A549 (cell line): ENCODE measurements at regions not wholly inside any gene's neighbourhood (a gene's known extent, or its start where the extent isn't known, plus 50 kb on each side); places are given as distances from the start of the nearest gene placed in this dataset.

Source experiments
- ATAC-seq, 2 experiments: fragments of 200-7000 bp in 1 of 2; fragments of >200 bp in 1 of 2; cut with Nextera tagmentation in 1 of 2; cut with Tn5 transposase in 1 of 2; 3 replicates each; pipeline versions ENCODE4 v1.8.0 to v1.9.1; 2018 to 2020; ENCODE audit warnings: mild to moderate bottlenecking in 1 of 2, moderate library complexity in 1 of 2
- CTCF ChIA-PET: fragments of 300-600 bp; sonication (Branson Sonifier 250); formaldehyde crosslinking; extraction: SDS; loops from one replicate; lab custom pipeline; 2021; ENCODE audit warnings: antibody characterized with exemption, inconsistent platforms; lab: Yijun Ruan, JAX
- POLR2A ChIA-PET: fragments of 350-600 bp; formaldehyde crosslinking; extraction: SDS; loops from one replicate; lab custom pipeline; 2021; ENCODE audit warnings: antibody characterized with exemption, inconsistent platforms; lab: Yijun Ruan, JAX
- DNase-seq, 2 experiments: peaks; one replicate each; pipeline versions ENCODE4 v3.0.0 to v3.0.0-alpha.2; 2011 to 2016; ENCODE audit warnings: low read depth in 1 of 2, low spot score in 1 of 2
- FAIRE-seq: peaks from 2 replicates; lab custom pipeline; 2011; peaks lifted over from hg19 to GRCh38; lab: Jason Lieb, UNC
- H3K27ac ChIP-seq, 2 experiments: fragments of >200 bp; sonication (Bioruptor Twin); formaldehyde crosslinking; 3 replicates each; pipeline ENCODE4 v1.5.1; 2016 to 2017
- H3K4me1 ChIP-seq: fragments of >200 bp; sonication (Bioruptor Twin); formaldehyde crosslinking; 3 replicates; pipeline ENCODE4 v1.6.1; 2016
- H3K4me2 ChIP-seq: fragments of >200 bp; sonication (Bioruptor Twin); formaldehyde crosslinking; 3 replicates; pipeline ENCODE4 v1.6.1; 2016
- H3K4me3 ChIP-seq: fragments of >200 bp; sonication (Bioruptor Twin); formaldehyde crosslinking; 3 replicates; pipeline ENCODE4 v1.5.1; 2016
- H3K9me3 ChIP-seq: fragments of >200 bp; sonication (Bioruptor Twin); formaldehyde crosslinking; 3 replicates; pipeline ENCODE4 v1.6.1; 2016
- CBX2 ChIP-seq: fragments of 200-600 bp; sonication (generic); IDR thresholded peaks from 2 replicates; pipeline ENCODE4 v1.6.1; 2016; ENCODE audit warnings: low read depth, mild to moderate bottlenecking, borderline replicate concordance
- CBX8 ChIP-seq: fragments of 200-600 bp; sonication (generic); IDR thresholded peaks from 2 replicates; pipeline ENCODE4 v1.6.1; 2016
- CHD2 ChIP-seq: fragments of 150-350 bp; IDR thresholded peaks from 2 replicates; pipeline ENCODE4 v1.6.1; 2014; ENCODE audit warnings: low read length; ENCODE audit not compliant: partially characterized antibody
- CTCF ChIP-seq: fragments of >200 bp; sonication (Bioruptor Twin); formaldehyde crosslinking; IDR thresholded peaks from 3 replicates; pipeline ENCODE4 v1.5.1; 2016
- E2F6 ChIP-seq: IDR thresholded peaks from 2 replicates; pipeline ENCODE4 v1.6.1; 2012; ENCODE audit warnings: low read depth, borderline replicate concordance
- EHF ChIP-seq: fragments of 250-450 bp; sonication (Bioruptor Pico); IDR thresholded peaks from 2 replicates; pipeline ENCODE4 v1.5.0; 2020; ENCODE audit warnings: mild to moderate bottlenecking
- EHMT2 ChIP-seq: fragments of 200-600 bp; sonication (generic); IDR thresholded peaks from 2 replicates; pipeline ENCODE4 v1.6.1; 2016; ENCODE audit warnings: antibody characterized with exemption, low read depth, mild to moderate bottlenecking, moderate library complexity
- EP300 ChIP-seq, 2 experiments: fragments of >200 bp; sonication (Bioruptor Twin); formaldehyde crosslinking; IDR thresholded peaks; 2 replicates in 1 of 2; 3 replicates in 1 of 2; pipeline ENCODE4 v1.6.1; 2016 to 2017
- FOSB ChIP-seq: fragments of 250-450 bp; sonication (Bioruptor Pico); IDR thresholded peaks from 2 replicates; pipeline ENCODE4 v1.5.0; 2020; ENCODE audit warnings: mild to moderate bottlenecking, moderate library complexity
- FOXS1 ChIP-seq: fragments of 250-450 bp; sonication (Bioruptor Pico); IDR thresholded peaks from 2 replicates; pipeline ENCODE4 v1.5.0; 2020; ENCODE audit warnings: mild to moderate bottlenecking, moderate library complexity
- GATA3 ChIP-seq: IDR thresholded peaks from 2 replicates; pipeline ENCODE4 v1.6.1; 2012; ENCODE audit warnings: borderline replicate concordance
- HDAC2 ChIP-seq: fragments of 200-600 bp; sonication (generic); IDR thresholded peaks from 2 replicates; pipeline ENCODE4 v1.6.1; 2016
- HOXB5 ChIP-seq: fragments of 250-450 bp; sonication (Bioruptor Pico); IDR thresholded peaks from 2 replicates; pipeline ENCODE4 v1.5.0; 2020; ENCODE audit warnings: mild to moderate bottlenecking, moderate library complexity
- JUN ChIP-seq, 2 experiments: fragments of >200 bp; sonication (Bioruptor Twin); formaldehyde crosslinking; IDR thresholded peaks; 2 replicates in 1 of 2; 3 replicates in 1 of 2; pipeline ENCODE4 v1.6.1; 2016 to 2017
- JUNB ChIP-seq: fragments of >200 bp; sonication (Bioruptor Twin); formaldehyde crosslinking; IDR thresholded peaks from 2 replicates; pipeline ENCODE4 v1.6.1; 2016
- KDM5A ChIP-seq: fragments of 200-600 bp; sonication (generic); IDR thresholded peaks from 2 replicates; pipeline ENCODE4 v1.6.1; 2016; ENCODE audit warnings: antibody characterized with exemption, mild to moderate bottlenecking
- MAZ ChIP-seq: fragments of 150-350 bp; IDR thresholded peaks from 2 replicates; pipeline ENCODE4 v1.6.1; 2014; ENCODE audit warnings: antibody characterized with exemption, low read depth, low read length, borderline replicate concordance
- NFE2L2 ChIP-seq: fragments of 150-350 bp; conservative IDR thresholded peaks from 2 replicates; pipeline ENCODE4 v1.6.1; 2014; ENCODE audit warnings: low read length
- POLR2AphosphoS2 ChIP-seq: conservative IDR thresholded peaks from 2 replicates; pipeline ENCODE4 v1.6.1; 2012; ENCODE audit warnings: low read length, improper control_type of control experiment, inconsistent platforms
- RAD21 ChIP-seq, 2 experiments: fragments of >200 bp in 1 of 2; sonication (Bioruptor Twin) in 1 of 2; formaldehyde crosslinking in 1 of 2; IDR thresholded peaks in 1 of 2; conservative IDR thresholded peaks in 1 of 2; 2 replicates in 1 of 2; 3 replicates in 1 of 2; pipeline ENCODE4 v1.6.1; 2012 to 2018; ENCODE audit warnings: inconsistent platforms in 1 of 2
- RCOR1 ChIP-seq: fragments of 150-350 bp; IDR thresholded peaks from 2 replicates; pipeline ENCODE4 v1.6.1; 2014; ENCODE audit warnings: antibody characterized with exemption, low read length, low read depth
- ZSCAN20 ChIP-seq: fragments of 250-450 bp; sonication (Bioruptor Pico); IDR thresholded peaks from 2 replicates; pipeline ENCODE4 v1.8.0; 2022; ENCODE audit warnings: mild to moderate bottlenecking, moderate library complexity
- WGBS: methylation state at CpG from one replicate; pipeline ENCODE4 v1.1.6; 2017; ENCODE audit errors: missing lambda C conversion rate; 5-methylcytosine and 5-hydroxymethylcytosine counted together
- TF ChIP-seq, protein P1 (sequence below): IDR thresholded peaks from 2 replicates; pipeline ENCODE4 v1.6.1; 2012
- TF ChIP-seq, protein P2 (sequence below): fragments of 450-650 bp; IDR thresholded peaks from 2 replicates; pipeline ENCODE4 v1.6.1; 2014; ENCODE audit warnings: antibody characterized with exemption
- TF ChIP-seq, protein P3 (sequence below): IDR thresholded peaks from 2 replicates; pipeline ENCODE4 v1.6.1; 2012

DNA sequence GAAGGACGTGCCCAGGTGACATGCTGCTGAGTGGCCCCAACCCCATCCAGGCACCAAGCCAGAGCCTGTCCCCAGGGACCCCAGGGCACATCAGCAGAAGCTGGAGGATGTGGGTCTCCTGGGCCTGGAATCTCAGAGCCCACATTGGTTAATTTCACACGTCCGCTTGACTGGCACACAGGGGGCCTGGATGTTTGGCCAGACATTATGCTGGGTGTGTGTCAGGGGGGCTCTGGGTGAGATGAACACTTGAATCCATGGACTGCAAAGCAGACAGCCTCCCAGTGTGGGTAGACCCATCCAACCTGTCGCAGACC lies 79.1 kb upstream of the RET start:
- no peak overlapping the region for H3K27ac ChIP-seq
- DNase-seq = no peak
- H3K4me2 ChIP-seq = no peak overlapping the region
- no peak for FAIRE-seq
- no peaks in the 10 kb centered on the region for H3K4me1 ChIP-seq
- no peak for TF ChIP-seq ZSCAN20
- TF ChIP-seq RCOR1 = no peak
- no peak for TF ChIP-seq FOXS1 (CRISPR knock-in tag)
- TF ChIP-seq MAZ = no peak
- TF ChIP-seq, all 56 proteins: peak for 0
- ATAC-seq = no peak
- Histone ChIP-seq H3K4me3 (no peak overlapping the region), H3K9me3 (no peaks in the 10 kb centered on the region)
- POLR2A ChIA-PET = no interaction called here
- CTCF ChIA-PET = interaction anchor here (0.6 to 1.3 kb wide), 2 partner anchors 16 to 551 kb away, joined by 3 read pairs; no protein-coding TSS in a partner anchor
- 52% methylated on average over 4 of the region's 4 CpGs for WGBS

DNA sequence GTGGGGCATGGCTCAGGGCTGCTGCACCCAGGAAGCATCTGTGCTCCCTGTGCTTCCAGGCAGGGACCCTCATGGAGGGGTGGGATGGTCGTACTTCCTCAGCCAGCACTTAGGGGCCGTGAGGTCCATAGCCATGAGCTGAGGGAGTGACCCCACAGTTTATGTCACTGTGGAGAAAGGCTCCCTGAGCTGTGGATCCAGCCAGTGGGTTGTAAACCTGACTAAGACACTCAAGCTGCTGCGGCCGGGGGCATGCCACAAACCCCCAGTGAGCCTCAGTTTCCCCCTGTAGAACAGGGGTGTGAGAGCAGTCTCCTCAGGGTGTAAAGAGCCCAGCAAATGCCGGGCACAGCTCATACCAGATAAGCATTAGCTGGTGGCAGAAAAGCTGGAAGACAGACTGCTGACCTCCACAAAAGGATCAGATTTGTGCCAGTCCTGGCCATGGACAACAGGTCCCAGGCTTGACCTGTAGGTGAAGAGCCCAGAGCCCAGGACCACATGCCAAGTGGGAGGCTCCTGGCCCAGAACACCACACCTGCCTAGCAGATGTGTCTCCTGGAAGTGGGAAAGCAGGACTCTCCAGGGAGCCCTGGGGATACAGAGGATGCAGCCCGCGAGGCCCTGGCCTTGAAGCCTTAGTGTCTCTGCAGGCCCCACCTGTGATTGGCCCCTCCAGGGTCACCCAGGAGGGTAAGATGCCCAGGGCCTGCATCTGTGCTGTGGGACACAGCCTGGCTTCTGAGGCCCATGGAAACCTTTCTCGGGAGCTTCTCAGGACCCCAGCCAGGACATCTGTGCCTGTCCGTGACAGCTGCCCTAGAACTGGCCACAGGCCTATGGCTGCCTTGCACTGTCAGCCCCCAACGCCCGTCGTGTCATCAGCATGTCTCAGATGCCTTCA lies 78.1 kb upstream of the RET start:
- Histone ChIP-seq H3K27ac (no peak overlapping the region), H3K4me3 (no peak overlapping the region), H3K9me3 (no peaks in the 10 kb centered on the region), H3K4me1 (no peaks in the 10 kb centered on the region), H3K4me2 (no peak overlapping the region)
- no peak for ATAC-seq
- ChIA-PET CTCF (interaction anchor here (1.0 to 2.0 kb wide), 3 partner anchors 15 to 254 kb away, joined by 3 to 4 read pairs (median 3); no protein-coding TSS in a partner anchor), POLR2A (no interaction called here)
- no peak for FAIRE-seq
- no peak for DNase-seq
- TF ChIP-seq EP300 (IDR thresholded peaks at IDR 0.05) (no peak), FOSB (no peak), GATA3 (no peak), CBX8 (no peak), EHMT2 (no peak), JUN (IDR thresholded peaks at IDR 0.05) (no peak), RAD21 (conservative IDR thresholded peaks at IDR 0.05 in 1 of 2, IDR thresholded peaks at IDR 0.05 in 1 of 2) (no peak), HDAC2 (no peak), CHD2 (no peak), KDM5A (no peak), CBX2 (no peak), E2F6 (no peak), NFE2L2 (no peak), POLR2AphosphoS2 (no peak)
- WGBS = 57% methylated on average over 6 of the region's 12 CpGs

DNA sequence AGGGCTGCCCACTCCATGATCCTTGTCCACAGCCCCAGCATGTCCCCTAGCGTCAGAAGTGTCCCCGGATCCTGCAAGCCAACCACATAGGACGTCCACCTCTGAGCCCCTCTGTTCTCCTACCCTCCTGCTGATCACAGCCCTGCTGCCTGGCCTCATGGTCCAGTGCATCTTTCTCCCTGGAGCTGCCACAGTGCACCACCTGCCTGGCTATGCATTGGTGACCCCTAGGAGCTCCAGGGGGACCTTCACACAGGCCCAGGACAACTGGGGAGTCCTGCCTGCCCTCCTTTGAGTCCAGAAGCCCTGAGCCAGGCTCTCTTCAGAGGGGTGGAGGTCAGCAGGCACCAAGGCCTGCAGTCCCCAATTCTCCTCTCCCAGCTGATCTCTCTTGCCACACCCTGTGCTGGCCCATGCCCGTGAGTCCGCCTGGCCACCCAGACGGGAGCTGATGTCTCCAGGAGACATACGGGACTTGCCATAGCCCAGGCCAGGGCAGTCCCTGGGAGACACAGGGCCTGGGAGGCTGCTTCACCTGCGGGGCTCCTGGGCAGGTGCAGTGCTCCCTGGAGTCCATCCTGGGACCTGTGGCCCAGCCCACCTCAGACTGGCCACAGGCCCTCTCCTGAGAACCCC lies 77.4 kb upstream of the RET start:
- Histone ChIP-seq H3K4me2 (no peak overlapping the region), H3K27ac (no peak overlapping the region), H3K4me1 (no peaks in the 10 kb centered on the region), H3K9me3 (no peaks in the 10 kb centered on the region), H3K4me3 (no peak overlapping the region)
- FAIRE-seq = no peak
- TF ChIP-seq RAD21 (conservative IDR thresholded peaks at IDR 0.05 in 1 of 2, IDR thresholded peaks at IDR 0.05 in 1 of 2) = no peak
- 0% methylated on average over 2 of the region's 8 CpGs for WGBS
- CTCF ChIA-PET = interaction anchor here (2.0 kb wide), 1 partner anchor 80 kb away, joined by 4 read pairs; no protein-coding TSS in a partner anchor
- no peak for DNase-seq
- POLR2A ChIA-PET = no interaction called here
- ATAC-seq = no peak

GRCh38 chr10:43000021-43000411 lies 76.9 kb upstream of the RET start:
- no peak overlapping the region for H3K4me3 ChIP-seq
- H3K27ac ChIP-seq = no peak overlapping the region
- 73% methylated on average over 2 of the region's 3 CpGs for WGBS
- DNase-seq (no peak), FAIRE-seq (no peak), ATAC-seq (no peak)
- H3K9me3 ChIP-seq = no peaks in the 10 kb centered on the region
- no peak overlapping the region for H3K4me2 ChIP-seq
- ChIA-PET CTCF (interaction anchor here (2.0 kb wide), 1 partner anchor 79 kb away, joined by 4 read pairs; no protein-coding TSS in a partner anchor), POLR2A (no interaction called here)
- no peaks in the 10 kb centered on the region for H3K4me1 ChIP-seq
- TF ChIP-seq JUNB = no peak
- no peak for TF ChIP-seq EP300 (IDR thresholded peaks at IDR 0.05)
- TF ChIP-seq NFE2L2 = no peak
- TF ChIP-seq, protein P1, sequence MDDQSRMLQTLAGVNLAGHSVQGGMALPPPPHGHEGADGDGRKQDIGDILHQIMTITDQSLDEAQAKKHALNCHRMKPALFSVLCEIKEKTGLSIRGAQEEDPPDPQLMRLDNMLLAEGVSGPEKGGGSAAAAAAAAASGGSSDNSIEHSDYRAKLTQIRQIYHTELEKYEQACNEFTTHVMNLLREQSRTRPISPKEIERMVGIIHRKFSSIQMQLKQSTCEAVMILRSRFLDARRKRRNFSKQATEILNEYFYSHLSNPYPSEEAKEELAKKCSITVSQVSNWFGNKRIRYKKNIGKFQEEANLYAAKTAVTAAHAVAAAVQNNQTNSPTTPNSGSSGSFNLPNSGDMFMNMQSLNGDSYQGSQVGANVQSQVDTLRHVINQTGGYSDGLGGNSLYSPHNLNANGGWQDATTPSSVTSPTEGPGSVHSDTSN = no peak
- TF ChIP-seq, protein P2, sequence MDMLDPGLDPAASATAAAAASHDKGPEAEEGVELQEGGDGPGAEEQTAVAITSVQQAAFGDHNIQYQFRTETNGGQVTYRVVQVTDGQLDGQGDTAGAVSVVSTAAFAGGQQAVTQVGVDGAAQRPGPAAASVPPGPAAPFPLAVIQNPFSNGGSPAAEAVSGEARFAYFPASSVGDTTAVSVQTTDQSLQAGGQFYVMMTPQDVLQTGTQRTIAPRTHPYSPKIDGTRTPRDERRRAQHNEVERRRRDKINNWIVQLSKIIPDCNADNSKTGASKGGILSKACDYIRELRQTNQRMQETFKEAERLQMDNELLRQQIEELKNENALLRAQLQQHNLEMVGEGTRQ = no peak
- no peak for TF ChIP-seq EHMT2
- TF ChIP-seq HOXB5 (CRISPR knock-in tag) = no peak
- no peak for TF ChIP-seq EHF
- TF ChIP-seq CTCF = no peak
- TF ChIP-seq MAZ = no peak
- TF ChIP-seq, protein P3, sequence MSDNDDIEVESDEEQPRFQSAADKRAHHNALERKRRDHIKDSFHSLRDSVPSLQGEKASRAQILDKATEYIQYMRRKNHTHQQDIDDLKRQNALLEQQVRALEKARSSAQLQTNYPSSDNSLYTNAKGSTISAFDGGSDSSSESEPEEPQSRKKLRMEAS = no peak
